GM18909 (cell line): ENCODE measurements at regions not wholly inside any gene's neighbourhood (a gene's known extent, or its start where the extent isn't known, plus 50 kb on each side); places are given as distances from the start of the nearest gene placed in this dataset.
A peak's percentile ranks its signal among the peaks of the same experiment; 100 is the strongest.
"Not testable (repeated sequence)": the region's sequence is repeated elsewhere in the genome, so short reads cannot be mapped to it uniquely, and the experiment has no call there.

Experiments
- ATAC-seq: cut with Tn5 transposase; IDR thresholded peaks from one replicate; pipeline ENCODE4 v1.9.1; 2021; ENCODE audit warnings: mild to moderate bottlenecking; ENCODE audit not compliant: unreplicated experiment, poor library complexity

- ATAC-seq: not testable (repeated sequence)
Observed at GRCh38 chrX:134045372-134045771, 60.0 kb upstream of the GPC3 start.

- not testable (repeated sequence) for ATAC-seq
Observed at GRCh38 chrX:134067107-134067506, 81.7 kb upstream of the GPC3 start.

- not testable (repeated sequence) for ATAC-seq
Observed at GRCh38 chrX:134071899-134072298, 86.5 kb upstream of the GPC3 start.

- no peak for ATAC-seq
Observed at GRCh38 chrX:134073341-134073740, 87.9 kb upstream of the GPC3 start.

GRCh38 chrX:134074151-134074550 lies 88.8 kb upstream of the GPC3 start:
- no peak for ATAC-seq

GRCh38 chrX:134075894-134076718 lies 90.7 kb upstream of the GPC3 start:
- ATAC-seq: no peak

GRCh38 chrX:134095366-134095765 lies 110.0 kb upstream of the GPC3 start:
- ATAC-seq: no peak

GRCh38 chrX:134101636-134102035 lies 116.2 kb upstream of the GPC3 start:
- no peak for ATAC-seq

- ATAC-seq: no peak
Observed at GRCh38 chrX:134115270-134115669, 121.7 kb upstream of the CCDC160 start.

GRCh38 chrX:134137341-134137740 lies 99.6 kb upstream of the CCDC160 start:
- no peak for ATAC-seq

- no peak for ATAC-seq
Observed at GRCh38 chrX:134139090-134139489, 97.9 kb upstream of the CCDC160 start.

- peak; percentile 86 for ATAC-seq
Observed at GRCh38 chrX:134144231-134144630, 92.8 kb upstream of the CCDC160 start.

GRCh38 chrX:134146493-134146892 lies 90.5 kb upstream of the CCDC160 start:
- no peak for ATAC-seq

GRCh38 chrX:134148172-134148692 lies 88.8 kb upstream of the CCDC160 start:
- no peak for ATAC-seq

GRCh38 chrX:134158821-134159512 lies 78.0 kb upstream of the CCDC160 start:
- ATAC-seq: peak; percentile 37

GRCh38 chrX:134161162-134161561 lies 75.8 kb upstream of the CCDC160 start:
- peak; percentile 87 for ATAC-seq

GRCh38 chrX:134162032-134162431 lies 75.0 kb upstream of the CCDC160 start:
- no peak for ATAC-seq

- no peak for ATAC-seq
Observed at GRCh38 chrX:134163836-134164235, 73.1 kb upstream of the CCDC160 start.

- ATAC-seq: no peak
Observed at GRCh38 chrX:134167591-134168203, 69.3 kb upstream of the CCDC160 start.

GRCh38 chrX:134171661-134172587 lies 65.1 kb upstream of the CCDC160 start:
- peak; percentile 58 for ATAC-seq
